WTC11 (cell line): ENCODE measurements at regions not wholly inside any gene's neighbourhood (a gene's known extent, or its start where the extent isn't known, plus 50 kb on each side); places are given as distances from the start of the nearest gene placed in this dataset.

ENCODE experiments used
- FOXJ3 ChIP-seq: sonication (generic); formaldehyde crosslinking; IDR thresholded peaks from 2 replicates; pipeline ENCODE4 v1.9.0; 2021; ENCODE audit warnings: missing genetic modification reagents, mild to moderate bottlenecking, borderline replicate concordance
- KAT7 ChIP-seq: sonication (generic); formaldehyde crosslinking; IDR thresholded peaks from 2 replicates; pipeline ENCODE4 v1.8.1; 2023; ENCODE audit warnings: missing genetic modification reagents, mild to moderate bottlenecking, borderline replicate concordance
- ZNF317 ChIP-seq: sonication (generic); formaldehyde crosslinking; IDR thresholded peaks from 2 replicates; pipeline ENCODE4 v1.8.1; 2023; ENCODE audit warnings: low read depth, mild to moderate bottlenecking, moderate library complexity, missing genetic modification reagents, borderline replicate concordance
- TF ChIP-seq, protein P1 (sequence below): fragments of 200-600 bp; IDR thresholded peaks from 2 replicates; pipeline ENCODE4 v1.8.0; 2022; ENCODE audit warnings: antibody characterized with exemption
- TF ChIP-seq, protein P2 (sequence below): sonication (generic); formaldehyde crosslinking; IDR thresholded peaks from 2 replicates; pipeline ENCODE4 v1.8.0; 2022; ENCODE audit warnings: mild to moderate bottlenecking, missing genetic modification reagents

DNA sequence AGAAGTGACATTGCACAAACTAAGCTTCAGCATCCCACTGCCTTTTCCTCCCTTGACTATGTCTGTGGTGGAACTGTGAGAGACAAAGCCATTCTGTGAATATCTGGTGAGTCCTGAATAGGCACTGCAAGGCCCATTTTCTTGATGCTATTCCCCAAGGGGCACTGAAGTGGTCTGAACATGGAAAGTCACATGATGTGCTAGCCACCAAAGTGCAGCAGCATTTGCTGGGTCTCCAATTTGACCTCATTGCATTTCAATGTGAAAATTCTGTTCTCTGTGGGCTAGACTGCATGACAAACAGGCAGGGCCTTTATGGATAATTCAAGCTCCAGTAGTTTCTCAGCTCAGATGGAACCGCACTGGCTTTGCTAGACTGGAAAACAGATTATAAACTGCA lies 627.4 kb upstream of the BOD1L1 start:
- TF ChIP-seq, protein P1, sequence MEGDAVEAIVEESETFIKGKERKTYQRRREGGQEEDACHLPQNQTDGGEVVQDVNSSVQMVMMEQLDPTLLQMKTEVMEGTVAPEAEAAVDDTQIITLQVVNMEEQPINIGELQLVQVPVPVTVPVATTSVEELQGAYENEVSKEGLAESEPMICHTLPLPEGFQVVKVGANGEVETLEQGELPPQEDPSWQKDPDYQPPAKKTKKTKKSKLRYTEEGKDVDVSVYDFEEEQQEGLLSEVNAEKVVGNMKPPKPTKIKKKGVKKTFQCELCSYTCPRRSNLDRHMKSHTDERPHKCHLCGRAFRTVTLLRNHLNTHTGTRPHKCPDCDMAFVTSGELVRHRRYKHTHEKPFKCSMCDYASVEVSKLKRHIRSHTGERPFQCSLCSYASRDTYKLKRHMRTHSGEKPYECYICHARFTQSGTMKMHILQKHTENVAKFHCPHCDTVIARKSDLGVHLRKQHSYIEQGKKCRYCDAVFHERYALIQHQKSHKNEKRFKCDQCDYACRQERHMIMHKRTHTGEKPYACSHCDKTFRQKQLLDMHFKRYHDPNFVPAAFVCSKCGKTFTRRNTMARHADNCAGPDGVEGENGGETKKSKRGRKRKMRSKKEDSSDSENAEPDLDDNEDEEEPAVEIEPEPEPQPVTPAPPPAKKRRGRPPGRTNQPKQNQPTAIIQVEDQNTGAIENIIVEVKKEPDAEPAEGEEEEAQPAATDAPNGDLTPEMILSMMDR = no peak
- TF ChIP-seq, protein P2, sequence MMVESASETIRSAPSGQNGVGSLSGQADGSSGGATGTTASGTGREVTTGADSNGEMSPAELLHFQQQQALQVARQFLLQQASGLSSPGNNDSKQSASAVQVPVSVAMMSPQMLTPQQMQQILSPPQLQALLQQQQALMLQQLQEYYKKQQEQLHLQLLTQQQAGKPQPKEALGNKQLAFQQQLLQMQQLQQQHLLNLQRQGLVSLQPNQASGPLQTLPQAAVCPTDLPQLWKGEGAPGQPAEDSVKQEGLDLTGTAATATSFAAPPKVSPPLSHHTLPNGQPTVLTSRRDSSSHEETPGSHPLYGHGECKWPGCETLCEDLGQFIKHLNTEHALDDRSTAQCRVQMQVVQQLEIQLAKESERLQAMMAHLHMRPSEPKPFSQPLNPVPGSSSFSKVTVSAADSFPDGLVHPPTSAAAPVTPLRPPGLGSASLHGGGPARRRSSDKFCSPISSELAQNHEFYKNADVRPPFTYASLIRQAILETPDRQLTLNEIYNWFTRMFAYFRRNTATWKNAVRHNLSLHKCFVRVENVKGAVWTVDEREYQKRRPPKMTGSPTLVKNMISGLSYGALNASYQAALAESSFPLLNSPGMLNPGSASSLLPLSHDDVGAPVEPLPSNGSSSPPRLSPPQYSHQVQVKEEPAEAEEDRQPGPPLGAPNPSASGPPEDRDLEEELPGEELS (CRISPR knock-in tag) = no peak
- TF ChIP-seq FOXJ3 = no peak
- TF ChIP-seq ZNF317 (CRISPR knock-in tag) = no peak
- TF ChIP-seq KAT7 (CRISPR knock-in tag) = no peak
